ENCODE measurements at regions not wholly inside any gene's neighbourhood (a gene's known extent, or its start where the extent isn't known, plus 50 kb on each side); places are given as distances from the start of the nearest gene placed in this dataset.

DNA sequence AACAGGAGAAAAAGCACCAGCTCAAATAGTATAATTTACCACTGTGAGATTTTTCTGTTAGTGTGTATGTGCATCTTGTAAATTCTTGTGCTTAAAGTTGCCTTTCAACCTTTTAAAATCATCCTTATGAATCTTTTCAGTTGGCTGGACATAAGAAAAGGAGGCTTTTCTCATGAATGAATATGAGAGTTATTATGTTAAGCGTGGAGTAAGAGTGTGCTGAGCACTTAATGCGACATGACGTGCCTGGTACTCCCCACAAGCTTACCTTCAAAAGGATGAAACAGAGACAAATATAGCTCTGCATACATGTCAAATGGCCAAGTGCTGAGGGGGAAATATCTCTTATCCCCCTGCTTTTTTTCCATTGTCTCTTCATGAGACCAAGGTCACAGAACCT lies 85.3 kb upstream of the ADGRL2 start (continued):
- no peak for TF ChIP-seq SRF (IDR thresholded peaks at IDR 0.05; ENCODE audit: low read depth, low read length)

- H3K79me1 ChIP-seq (ENCODE audit: low read depth, low read length), result no peaks in the 10 kb centered on the region
- H4K5ac ChIP-seq (ENCODE audit: insufficient read length, low read depth, low read length), result no peak overlapping the region
- no peak overlapping the region for H2BK15ac ChIP-seq (ENCODE audit: low read length)
- no peak overlapping the region for H2BK120ac ChIP-seq (replicated peaks; ENCODE audit: low read depth, low read length)
- no peak overlapping the region for H2AK5ac ChIP-seq (ENCODE audit: low read depth, low read length)
- H4K91ac ChIP-seq (replicated peaks; ENCODE audit: insufficient read length, low read length), result no peak overlapping the region
- no peak overlapping the region for H3K4ac ChIP-seq (replicated peaks; ENCODE audit: insufficient read length, low read depth, low read length)
- no peak overlapping the region for H4K8ac ChIP-seq (ENCODE audit: extremely low read depth, insufficient read depth, low read length)
- no peaks in the 10 kb centered on the region for H3K36me3 ChIP-seq (ENCODE audit: control insufficient read depth in 2 of 4, insufficient read depth in 4 of 4, low read length in 3 of 4)
- no peak overlapping the region for H2BK20ac ChIP-seq (ENCODE audit: low read length)
- no peak for DNase-seq (ENCODE audit: low read depth in 1 of 2, low spot score in 2 of 2)
- H3K27me3 ChIP-seq (replicated peaks in 1 of 4; ENCODE audit: control insufficient read depth in 3 of 4, extremely low read depth in 1 of 4, insufficient read depth in 3 of 4, low read length in 3 of 4), result no peaks in the 10 kb centered on the region
- no peak overlapping the region for H3K4me2 ChIP-seq (ENCODE audit: insufficient read depth in 1 of 2, low read depth in 2 of 2, low read length in 2 of 2)
- no peak overlapping the region for H3K14ac ChIP-seq (ENCODE audit: insufficient read length)
- H2BK5ac ChIP-seq (ENCODE audit: low read depth, low read length), result no peak overlapping the region
- no peak overlapping the region for H3K9ac ChIP-seq (replicated peaks in 1 of 4; ENCODE audit: extremely low read depth in 1 of 4, low read depth in 3 of 4, low read length in 3 of 4)
- FAIRE-seq, result no peak
- POLR2A ChIA-PET (ENCODE audit: partially characterized antibody), result no interaction called here
- CTCF ChIA-PET (ENCODE audit: partially characterized antibody), result interaction anchor here (0.7 kb wide), 1 partner anchor 244 kb away, joined by 4 read pairs; no protein-coding TSS in a partner anchor
- H4K20me1 ChIP-seq (replicated peaks in 1 of 2; ENCODE audit: control insufficient read depth in 1 of 2, insufficient read depth in 2 of 2, low read length in 2 of 2), result no peaks in the 10 kb centered on the region
- no peak overlapping the region for H3K56ac ChIP-seq (replicated peaks; ENCODE audit: insufficient read length, low read depth, low read length)
- no peak overlapping the region for H3K4me3 ChIP-seq (ENCODE audit: extremely low read depth in 1 of 4, insufficient read depth in 2 of 4, low read depth in 3 of 4, low read length in 4 of 4)
- H3K23ac ChIP-seq (ENCODE audit: insufficient read length), result no peak overlapping the region
- H3K9me3 ChIP-seq (ENCODE audit: insufficient read depth in 2 of 2, low read depth in 1 of 2, low read length in 1 of 2), result no peaks in the 10 kb centered on the region
- H3K79me2 ChIP-seq (ENCODE audit: control insufficient read depth in 1 of 2, insufficient read depth in 2 of 2, low read length in 2 of 2), result no peaks in the 10 kb centered on the region
- no peaks in the 10 kb centered on the region; a peak in 1 of 7 replicates for H3K4me1 ChIP-seq (replicated peaks in 1 of 4; ENCODE audit: control insufficient read depth in 3 of 4, insufficient read depth in 4 of 4, low read length in 3 of 4)
- no peak overlapping the region for H2BK12ac ChIP-seq (ENCODE audit: low read depth, low read length)
- H3K27ac ChIP-seq (ENCODE audit: low read depth, low read length), result no peak overlapping the region
- no peak overlapping the region for H3K18ac ChIP-seq (ENCODE audit: extremely low read depth, low read length)
- no peak overlapping the region for H2AFZ ChIP-seq (ENCODE audit: low read length)
- no peaks in the 10 kb centered on the region for H3K23me2 ChIP-seq (ENCODE audit: low read depth, low read length)
- TF ChIP-seq GTF2F1 (IDR thresholded peaks at IDR 0.05; ENCODE audit: borderline replicate concordance, low read depth, low read length) (no peak), EP300 (IDR thresholded peaks at IDR 0.05; ENCODE audit: borderline replicate concordance in 1 of 2, low read depth in 2 of 2, low read length in 2 of 2) (no peak), RXRA (IDR thresholded peaks at IDR 0.05; ENCODE audit: insufficient read depth, low read depth, low read length) (no peak), E2F6 (IDR thresholded peaks at IDR 0.05) (no peak), PHF8 (conservative IDR thresholded peaks at IDR 0.05; ENCODE audit: low read depth, low read length) (no peak), ASH2L (IDR thresholded peaks at IDR 0.05; ENCODE audit: low read length) (no peak), SRF (IDR thresholded peaks at IDR 0.05; ENCODE audit: low read depth, low read length) (no peak)
Measured at GRCh38 chr1:81714636-81715035, 86.1 kb upstream of the ADGRL2 start.

All from H1 (cell line).